ENCODE measurements at regions not wholly inside any gene's neighbourhood (a gene's known extent, or its start where the extent isn't known, plus 50 kb on each side); places are given as distances from the start of the nearest gene placed in this dataset.

DNA sequence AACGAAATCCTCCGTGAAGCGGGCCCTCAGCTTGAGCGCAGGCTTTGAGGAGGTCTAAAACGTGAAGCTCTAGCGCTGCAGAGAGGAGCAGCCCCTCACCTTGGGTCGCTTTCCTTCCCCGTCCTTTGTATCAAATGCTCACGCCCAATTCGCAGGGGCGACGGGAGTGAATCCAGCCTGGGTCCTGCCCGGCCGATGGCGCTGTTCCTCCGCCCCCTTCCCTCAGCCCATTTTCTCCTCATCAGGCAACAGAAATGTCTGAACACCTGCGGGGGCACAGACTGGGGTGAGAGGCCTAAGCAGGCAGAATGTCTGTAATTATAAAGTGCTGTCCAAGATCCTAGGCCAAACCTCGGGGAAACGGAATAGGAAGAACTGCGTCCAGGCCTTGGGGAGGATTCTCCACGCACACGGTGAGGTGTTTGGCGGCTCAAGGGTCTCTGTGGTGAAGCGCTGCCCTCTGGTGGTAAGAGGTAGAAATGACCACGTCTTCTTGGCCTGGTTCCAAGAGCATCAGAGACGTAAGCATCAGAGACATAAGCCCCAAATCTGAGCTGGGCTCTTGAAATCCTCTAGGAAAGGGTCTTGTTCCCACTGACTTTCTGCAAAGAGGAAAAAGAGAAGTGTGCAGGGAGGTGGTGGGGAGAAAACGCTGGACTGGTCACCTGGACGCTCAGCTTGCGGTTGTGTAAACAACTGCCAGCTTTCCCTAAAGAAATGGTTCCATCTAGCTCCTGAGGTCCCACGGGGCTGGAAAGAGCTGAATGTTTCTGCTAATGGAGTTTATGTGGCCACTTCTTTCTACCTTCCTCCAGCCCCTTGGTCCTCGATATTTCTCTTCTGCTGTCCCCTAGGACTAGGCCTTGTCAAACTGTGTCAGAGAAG lies 92.1 kb upstream of the CD53 start:
- no peak for TF ChIP-seq RARB (CRISPR knock-in tag; IDR thresholded peaks at IDR 0.05)
- no peak for TF ChIP-seq ISL1 (CRISPR knock-in tag; IDR thresholded peaks at IDR 0.05)
- TF ChIP-seq TSHZ2 (CRISPR knock-in tag; IDR thresholded peaks at IDR 0.05) = no peak
- TF ChIP-seq TOX (CRISPR knock-in tag; IDR thresholded peaks at IDR 0.05; ENCODE audit: borderline replicate concordance) = no peak
- no peak for TF ChIP-seq ZFP3 (CRISPR knock-in tag; IDR thresholded peaks at IDR 0.05)
- TF ChIP-seq ZFP30 (CRISPR knock-in tag; IDR thresholded peaks at IDR 0.05) = no peak
- TF ChIP-seq ZNF565 (CRISPR knock-in tag; conservative IDR thresholded peaks at IDR 0.05; ENCODE audit: low read depth) = no peak
- TF ChIP-seq CSRNP3 (CRISPR knock-in tag; IDR thresholded peaks at IDR 0.05) = no peak
- TF ChIP-seq, protein P1, sequence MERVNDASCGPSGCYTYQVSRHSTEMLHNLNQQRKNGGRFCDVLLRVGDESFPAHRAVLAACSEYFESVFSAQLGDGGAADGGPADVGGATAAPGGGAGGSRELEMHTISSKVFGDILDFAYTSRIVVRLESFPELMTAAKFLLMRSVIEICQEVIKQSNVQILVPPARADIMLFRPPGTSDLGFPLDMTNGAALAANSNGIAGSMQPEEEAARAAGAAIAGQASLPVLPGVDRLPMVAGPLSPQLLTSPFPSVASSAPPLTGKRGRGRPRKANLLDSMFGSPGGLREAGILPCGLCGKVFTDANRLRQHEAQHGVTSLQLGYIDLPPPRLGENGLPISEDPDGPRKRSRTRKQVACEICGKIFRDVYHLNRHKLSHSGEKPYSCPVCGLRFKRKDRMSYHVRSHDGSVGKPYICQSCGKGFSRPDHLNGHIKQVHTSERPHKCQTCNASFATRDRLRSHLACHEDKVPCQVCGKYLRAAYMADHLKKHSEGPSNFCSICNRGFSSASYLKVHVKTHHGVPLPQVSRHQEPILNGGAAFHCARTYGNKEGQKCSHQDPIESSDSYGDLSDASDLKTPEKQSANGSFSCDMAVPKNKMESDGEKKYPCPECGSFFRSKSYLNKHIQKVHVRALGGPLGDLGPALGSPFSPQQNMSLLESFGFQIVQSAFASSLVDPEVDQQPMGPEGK (CRISPR knock-in tag; IDR thresholded peaks at IDR 0.05; ENCODE audit: borderline replicate concordance) = no peak
- no peak for TF ChIP-seq SNAI2 (CRISPR knock-in tag; IDR thresholded peaks at IDR 0.05)
- TF ChIP-seq ARNTL (CRISPR knock-in tag; IDR thresholded peaks at IDR 0.05; ENCODE audit: borderline replicate concordance, low read depth) = no peak
- no peak for TF ChIP-seq TCF4 (CRISPR knock-in tag; IDR thresholded peaks at IDR 0.05; ENCODE audit: borderline replicate concordance)

Measured in SK-N-SH treated with all-trans-retinoic acid at 6 μM for 48 hours (cell line).